Fibroblast of lung (primary cell): ENCODE measurements at regions not wholly inside any gene's neighbourhood (a gene's known extent, or its start where the extent isn't known, plus 50 kb on each side); places are given as distances from the start of the nearest gene placed in this dataset.

Experiments used
- DNase-seq, 2 donors: peaks; one replicate each; pipeline versions ENCODE4 v3.0.0 to v3.0.0-alpha.2; 2010; ENCODE audit warnings: low read depth in 2 of 2
- H2AFZ ChIP-seq: 2 replicates; pipeline ENCODE4 v1.5.1; 2012; ENCODE audit warnings: low read length, control low read depth, inconsistent platforms
- H3K27ac ChIP-seq: 2 replicates; pipeline ENCODE4 v1.5.1; 2011; ENCODE audit warnings: low read length, control low read depth; ENCODE audit not compliant: insufficient read depth
- H3K27me3 ChIP-seq: 2 replicates; pipeline ENCODE4 v1.5.1; 2011; ENCODE audit warnings: mild to moderate bottlenecking, low read length; ENCODE audit not compliant: control insufficient read depth, insufficient read depth
- H3K36me3 ChIP-seq: 2 replicates; pipeline ENCODE4 v1.5.1; 2011; ENCODE audit warnings: low read length; ENCODE audit not compliant: control insufficient read depth, insufficient read depth
- H3K4me1 ChIP-seq: 2 replicates; pipeline ENCODE4 v1.5.1; 2011; ENCODE audit warnings: low read length; ENCODE audit not compliant: control insufficient read depth, insufficient read depth; ENCODE audit errors: extremely low read depth
- H3K4me2 ChIP-seq: 2 replicates; pipeline ENCODE4 v1.5.1; 2011; ENCODE audit warnings: low read length, control low read depth; ENCODE audit not compliant: insufficient read depth; ENCODE audit errors: extremely low read depth
- H3K4me3 ChIP-seq, 4 experiments: fragments of 200-600 bp in 1 of 4; sonication (generic) in 1 of 4; replicated peaks in 1 of 4; 2 replicates each; pipeline ENCODE4 v1.5.1; 2011 to 2016; ENCODE audit warnings: low read length in 4 of 4, low read depth in 3 of 4, mild to moderate bottlenecking in 3 of 4, control low read depth in 2 of 4, inconsistent platforms in 1 of 4, mixed read lengths in 1 of 4; ENCODE audit not compliant: insufficient read depth in 1 of 4; ENCODE audit errors: control extremely low read depth in 1 of 4
- H3K79me2 ChIP-seq: 2 replicates; pipeline ENCODE4 v1.5.1; 2012; ENCODE audit warnings: mild to moderate bottlenecking, low read length, inconsistent platforms; ENCODE audit not compliant: control insufficient read depth, insufficient read depth
- H3K9ac ChIP-seq: 2 replicates; pipeline ENCODE4 v1.5.1; 2011; ENCODE audit warnings: mild to moderate bottlenecking, low read length, control low read depth; ENCODE audit not compliant: insufficient read depth
- H3K9me3 ChIP-seq: 2 replicates; pipeline ENCODE4 v1.5.1; 2012; ENCODE audit warnings: low read depth, low read length; ENCODE audit not compliant: control insufficient read depth, insufficient read depth
- H4K20me1 ChIP-seq: 2 replicates; pipeline ENCODE4 v1.5.1; 2011; ENCODE audit warnings: low read length; ENCODE audit not compliant: control insufficient read depth, insufficient read depth; ENCODE audit errors: extremely low read depth
- EZH2 ChIP-seq: IDR thresholded peaks from 2 replicates; pipeline ENCODE4 v1.5.1; 2012; ENCODE audit warnings: low read length, control low read depth, mild to moderate bottlenecking; ENCODE audit errors: missing control alignments
- TF ChIP-seq, protein P1 (sequence below), 2 donors: IDR thresholded peaks in 1 of 2; conservative IDR thresholded peaks in 1 of 2; 1 replicate in 1 of 2; 2 replicates in 1 of 2; pipeline ENCODE4 v1.5.1; 2011 to 2012; ENCODE audit warnings: low read length in 2 of 2, control low read depth in 1 of 2, inconsistent platforms in 1 of 2, low read depth in 1 of 2, mild to moderate bottlenecking in 1 of 2

DNA sequence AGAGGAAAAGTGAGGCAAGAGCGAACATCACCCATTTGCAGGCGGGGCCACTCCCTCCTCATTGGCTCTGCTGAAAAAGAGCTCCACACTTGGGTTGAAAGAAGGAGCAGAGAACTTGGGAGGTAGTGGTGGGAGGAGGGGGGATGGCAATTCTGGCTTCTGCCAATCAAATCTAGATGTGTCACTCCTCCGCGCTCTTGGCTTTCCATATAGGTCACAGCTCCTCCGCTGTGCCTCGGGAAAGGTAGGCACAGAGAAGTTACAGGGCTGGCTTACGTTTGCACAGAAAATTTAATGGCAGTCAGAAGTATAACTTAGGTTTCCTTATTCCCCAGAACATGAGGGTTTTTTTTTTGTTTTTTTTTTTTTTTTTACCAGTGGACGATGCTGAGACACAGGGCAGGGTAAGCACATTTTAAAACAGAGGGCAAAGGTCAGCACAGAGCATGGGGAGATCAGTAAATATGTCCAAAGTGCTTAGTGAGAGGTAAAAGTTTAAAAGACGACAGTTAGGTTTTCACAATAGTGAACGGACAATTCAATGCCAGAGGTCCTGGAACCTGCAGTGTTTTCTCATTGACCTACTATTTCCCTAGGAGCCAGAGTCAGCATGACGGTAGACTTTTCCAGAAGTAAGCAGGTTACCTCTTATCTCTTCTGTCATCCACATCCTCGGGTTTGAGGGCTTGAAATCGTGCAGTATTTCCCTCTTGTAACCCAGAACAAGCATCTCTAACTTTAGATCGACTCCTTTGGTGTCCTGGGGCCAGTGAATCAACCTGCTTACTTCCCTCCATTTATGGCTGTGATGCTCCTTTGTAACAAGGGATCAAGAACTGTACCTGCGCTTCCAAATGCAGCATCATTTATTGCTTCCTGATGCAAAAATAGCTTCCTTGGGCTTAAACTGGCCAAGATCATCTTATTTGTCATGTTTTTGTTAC lies 258.9 kb upstream of the PROX1 start:
- Histone ChIP-seq H3K27me3 (no peaks in the 10 kb centered on the region), H2AFZ (no peak overlapping the region), H3K27ac (no peak overlapping the region), H3K4me2 (no peak overlapping the region), H3K9ac (no peak overlapping the region), H4K20me1 (no peaks in the 10 kb centered on the region), H3K4me1 (no peaks in the 10 kb centered on the region), H3K79me2 (no peaks in the 10 kb centered on the region), H3K9me3 (no peaks in the 10 kb centered on the region), H3K4me3 (no peak overlapping the region), H3K36me3 (no peaks in the 10 kb centered on the region)
- no peak for DNase-seq
- TF ChIP-seq, protein P1, sequence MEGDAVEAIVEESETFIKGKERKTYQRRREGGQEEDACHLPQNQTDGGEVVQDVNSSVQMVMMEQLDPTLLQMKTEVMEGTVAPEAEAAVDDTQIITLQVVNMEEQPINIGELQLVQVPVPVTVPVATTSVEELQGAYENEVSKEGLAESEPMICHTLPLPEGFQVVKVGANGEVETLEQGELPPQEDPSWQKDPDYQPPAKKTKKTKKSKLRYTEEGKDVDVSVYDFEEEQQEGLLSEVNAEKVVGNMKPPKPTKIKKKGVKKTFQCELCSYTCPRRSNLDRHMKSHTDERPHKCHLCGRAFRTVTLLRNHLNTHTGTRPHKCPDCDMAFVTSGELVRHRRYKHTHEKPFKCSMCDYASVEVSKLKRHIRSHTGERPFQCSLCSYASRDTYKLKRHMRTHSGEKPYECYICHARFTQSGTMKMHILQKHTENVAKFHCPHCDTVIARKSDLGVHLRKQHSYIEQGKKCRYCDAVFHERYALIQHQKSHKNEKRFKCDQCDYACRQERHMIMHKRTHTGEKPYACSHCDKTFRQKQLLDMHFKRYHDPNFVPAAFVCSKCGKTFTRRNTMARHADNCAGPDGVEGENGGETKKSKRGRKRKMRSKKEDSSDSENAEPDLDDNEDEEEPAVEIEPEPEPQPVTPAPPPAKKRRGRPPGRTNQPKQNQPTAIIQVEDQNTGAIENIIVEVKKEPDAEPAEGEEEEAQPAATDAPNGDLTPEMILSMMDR (conservative IDR thresholded peaks at IDR 0.05 in 1 of 2, IDR thresholded peaks at IDR 0.05 in 1 of 2; ENCODE audit: low read depth in 1 of 2, low read length in 2 of 2) = no peak
- TF ChIP-seq EZH2 = no peak

DNA sequence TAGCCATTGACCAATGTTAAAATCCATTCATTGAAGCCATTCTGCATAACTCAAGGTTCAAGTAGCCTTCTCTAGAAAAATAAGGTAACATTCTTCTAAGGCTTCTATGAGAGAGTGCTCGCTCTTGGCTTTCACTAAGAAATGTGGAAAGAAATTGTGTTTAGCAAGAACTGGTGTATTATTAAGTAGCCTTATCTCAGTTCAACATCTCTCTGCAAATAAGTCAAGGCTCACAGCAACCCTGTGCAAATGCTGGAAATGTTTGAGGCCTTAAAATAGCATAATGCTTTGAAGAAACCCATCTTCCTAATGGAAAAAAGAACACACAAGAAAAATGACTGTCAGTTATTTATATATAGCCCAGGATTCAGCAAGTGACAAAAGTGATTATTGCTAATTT lies 254.1 kb upstream of the PROX1 start:
- Histone ChIP-seq H2AFZ (no peak overlapping the region), H3K36me3 (no peaks in the 10 kb centered on the region), H3K27ac (no peak overlapping the region), H3K4me2 (no peak overlapping the region), H3K27me3 (no peaks in the 10 kb centered on the region), H3K79me2 (no peaks in the 10 kb centered on the region), H3K9ac (no peak overlapping the region), H3K9me3 (no peaks in the 10 kb centered on the region), H3K4me3 (no peak overlapping the region), H3K4me1 (no peaks in the 10 kb centered on the region), H4K20me1 (no peaks in the 10 kb centered on the region)
- DNase-seq = no peak
- TF ChIP-seq, protein P1 (conservative IDR thresholded peaks at IDR 0.05 in 1 of 2, IDR thresholded peaks at IDR 0.05 in 1 of 2; ENCODE audit: low read depth in 1 of 2, low read length in 2 of 2) = no peak
- TF ChIP-seq EZH2 = no peak

DNA sequence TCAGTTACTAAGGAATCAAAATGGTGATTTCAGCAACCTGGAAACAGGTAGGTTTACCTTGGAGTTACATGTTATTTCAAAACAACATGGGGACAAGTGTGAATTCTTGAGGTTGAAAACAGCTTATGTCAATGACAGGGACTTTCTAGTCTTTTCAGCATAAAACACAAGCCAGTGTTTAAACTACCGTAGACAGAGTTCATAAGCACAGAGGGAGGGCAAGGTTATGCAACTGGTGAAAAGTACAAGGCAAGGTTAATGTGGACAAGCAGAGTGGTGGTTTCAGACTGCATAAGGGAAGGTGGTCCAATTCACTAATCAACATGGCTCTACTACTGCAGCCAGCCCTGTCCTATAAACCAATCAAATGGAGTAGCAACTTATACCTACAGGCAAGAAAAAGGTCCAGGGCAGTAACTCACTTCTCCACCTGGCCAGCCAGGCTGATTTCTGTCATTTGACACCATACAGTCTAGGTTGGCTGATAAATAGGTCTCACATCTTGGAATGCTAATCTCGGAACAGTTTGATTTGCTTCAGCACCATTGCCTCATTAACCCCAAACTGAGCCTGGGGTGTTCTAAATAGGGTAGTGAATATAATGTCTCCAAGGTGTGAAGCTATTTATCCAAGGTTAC lies 250.3 kb upstream of the PROX1 start:
- Histone ChIP-seq H3K79me2 (no peaks in the 10 kb centered on the region), H3K4me2 (no peak overlapping the region), H2AFZ (no peak overlapping the region), H3K36me3 (no peaks in the 10 kb centered on the region), H3K27ac (no peak overlapping the region), H3K9ac (no peak overlapping the region), H3K27me3 (no peaks in the 10 kb centered on the region), H3K4me1 (no peaks in the 10 kb centered on the region), H3K9me3 (no peaks in the 10 kb centered on the region), H4K20me1 (no peaks in the 10 kb centered on the region), H3K4me3 (no peak overlapping the region)
- TF ChIP-seq EZH2 = no peak
- TF ChIP-seq, protein P1 (conservative IDR thresholded peaks at IDR 0.05 in 1 of 2, IDR thresholded peaks at IDR 0.05 in 1 of 2; ENCODE audit: low read depth in 1 of 2, low read length in 2 of 2) = no peak
- DNase-seq = no peak
